Left ventricle myocardium inferior (tissue), 1 donor: ENCODE measurements at regions not wholly inside any gene's neighbourhood (a gene's known extent, or its start where the extent isn't known, plus 50 kb on each side); places are given as distances from the start of the nearest gene placed in this dataset.

Experiments used
- DNase-seq: peaks from one replicate; pipeline ENCODE4 v3.0.0-alpha.2; 2020
- H3K27ac ChIP-seq: fragments of 200-600 bp; replicated peaks from 2 replicates; pipeline ENCODE4 v1.8.0; 2021
- H3K27me3 ChIP-seq: fragments of 200-600 bp; 2 replicates; pipeline ENCODE4 v1.8.0; 2021; ENCODE audit warnings: low read depth
- H3K36me3 ChIP-seq: fragments of 200-600 bp; 2 replicates; pipeline ENCODE4 v1.8.0; 2021
- H3K4me1 ChIP-seq: fragments of 200-600 bp; 2 replicates; pipeline ENCODE4 v1.8.0; 2021
- H3K4me3 ChIP-seq: fragments of 200-600 bp; 2 replicates; pipeline ENCODE4 v1.8.0; 2021; ENCODE audit warnings: mild to moderate bottlenecking, moderate library complexity
- H3K9me3 ChIP-seq: fragments of 200-600 bp; replicated peaks from 2 replicates; pipeline ENCODE4 v1.8.0; 2021
- CTCF ChIP-seq: fragments of 200-600 bp; IDR thresholded peaks from 2 replicates; pipeline ENCODE4 v1.8.0; 2021; ENCODE audit warnings: antibody characterized with exemption, mild to moderate bottlenecking, borderline replicate concordance
- intact Hi-C: fragments of 100-400 bp; cut with micrococcal nuclease; formaldehyde crosslinking; loops from one replicate; pipeline ENCODE4 v1.11.0; 2022
- donor health status: DM: no; HTN: yes; CAD: no; lungs with severe emphysema.

- H3K27ac ChIP-seq = no peak overlapping the region
- no peaks in the 10 kb centered on the region for H3K36me3 ChIP-seq
- no peaks in the 10 kb centered on the region for H3K4me1 ChIP-seq
- peaks cover 7% of the 10 kb centered on the region for H3K9me3 ChIP-seq
- TF ChIP-seq CTCF = no peak
- intact Hi-C loops = no loop called here
- no peaks in the 10 kb centered on the region for H3K27me3 ChIP-seq
- DNase-seq = no peak
- H3K4me3 ChIP-seq = no peak overlapping the region
Measured at GRCh38 chr4:85102606-85103005, 136.1 kb upstream of the WDFY3 start.

GRCh38 chr4:85106166-85106565 lies 139.7 kb upstream of the WDFY3 start:
- DNase-seq = no peak
- intact Hi-C loops = no loop called here
- Histone ChIP-seq H3K4me3 (no peak overlapping the region), H3K36me3 (no peaks in the 10 kb centered on the region), H3K4me1 (no peaks in the 10 kb centered on the region), H3K9me3 (peaks cover 4% of the 10 kb centered on the region), H3K27me3 (no peaks in the 10 kb centered on the region), H3K27ac (no peak overlapping the region)
- no peak for TF ChIP-seq CTCF

GRCh38 chr4:85106805-85107336 lies 140.4 kb upstream of the WDFY3 start:
- Histone ChIP-seq H3K27me3 (no peaks in the 10 kb centered on the region), H3K9me3 (peaks cover 11% of the 10 kb centered on the region), H3K4me1 (no peaks in the 10 kb centered on the region), H3K4me3 (no peak overlapping the region), H3K36me3 (no peaks in the 10 kb centered on the region), H3K27ac (no peak overlapping the region)
- TF ChIP-seq CTCF = no peak
- intact Hi-C loops = no loop called here
- DNase-seq = no peak

GRCh38 chr4:85107553-85107952 lies 141.1 kb upstream of the WDFY3 start:
- no peaks in the 10 kb centered on the region for H3K4me1 ChIP-seq
- TF ChIP-seq CTCF = no peak
- intact Hi-C loops = no loop called here
- H3K36me3 ChIP-seq = no peaks in the 10 kb centered on the region
- H3K9me3 ChIP-seq = peaks cover 16% of the 10 kb centered on the region
- no peaks in the 10 kb centered on the region for H3K27me3 ChIP-seq
- DNase-seq = no peak
- H3K4me3 ChIP-seq = no peak overlapping the region
- H3K27ac ChIP-seq = no peak overlapping the region

GRCh38 chr4:85113706-85114105 lies 147.2 kb upstream of the WDFY3 start:
- H3K4me3 ChIP-seq = no peak overlapping the region
- H3K27ac ChIP-seq = no peak overlapping the region
- TF ChIP-seq CTCF = no peak
- DNase-seq = no peak
- H3K27me3 ChIP-seq = no peaks in the 10 kb centered on the region
- no peaks in the 10 kb centered on the region for H3K4me1 ChIP-seq
- peaks cover 16% of the 10 kb centered on the region for H3K9me3 ChIP-seq
- no peaks in the 10 kb centered on the region for H3K36me3 ChIP-seq
- intact Hi-C loops = loop anchor here (1.0 kb wide), 1 partner anchor 21 kb away; no protein-coding TSS in a partner anchor

GRCh38 chr4:85114526-85114925 lies 148.0 kb upstream of the WDFY3 start:
- Histone ChIP-seq H3K9me3 (peaks cover 16% of the 10 kb centered on the region), H3K27ac (no peak overlapping the region), H3K4me1 (no peaks in the 10 kb centered on the region), H3K36me3 (no peaks in the 10 kb centered on the region), H3K27me3 (no peaks in the 10 kb centered on the region), H3K4me3 (no peak overlapping the region)
- intact Hi-C loops = loop anchor here (1.0 kb wide), 1 partner anchor 22 kb away; no protein-coding TSS in a partner anchor
- DNase-seq = no peak
- no peak for TF ChIP-seq CTCF
